Endothelial cell (in vitro differentiated cells): ENCODE measurements at regions not wholly inside any gene's neighbourhood (a gene's known extent, or its start where the extent isn't known, plus 50 kb on each side); places are given as distances from the start of the nearest gene placed in this dataset.

Source experiments
- DNase-seq: peaks from one replicate; pipeline ENCODE4 v3.0.0; 2021; ENCODE audit warnings: low spot score
- H3K27ac Mint-ChIP-seq: one replicate; pipeline ENCODE4 v1.8.0; 2021; ENCODE audit warnings: mixed read lengths, inconsistent platforms; ENCODE audit not compliant: unreplicated experiment
- H3K27me3 Mint-ChIP-seq: one replicate; pipeline ENCODE4 v1.8.0; 2021; ENCODE audit warnings: mild to moderate bottlenecking, moderate library complexity, mixed read lengths, inconsistent platforms; ENCODE audit not compliant: unreplicated experiment
- H3K36me3 Mint-ChIP-seq: one replicate; pipeline ENCODE4 v1.8.0; 2021; ENCODE audit warnings: mild to moderate bottlenecking, low read depth, mixed read lengths, inconsistent platforms; ENCODE audit not compliant: unreplicated experiment
- H3K4me1 Mint-ChIP-seq: one replicate; pipeline ENCODE4 v1.8.0; 2021; ENCODE audit warnings: mild to moderate bottlenecking, mixed read lengths, inconsistent platforms; ENCODE audit not compliant: unreplicated experiment
- H3K4me3 Mint-ChIP-seq: one replicate; pipeline ENCODE4 v1.8.0; 2021; ENCODE audit warnings: mild to moderate bottlenecking, mixed read lengths, inconsistent platforms; ENCODE audit not compliant: unreplicated experiment
- H3K9me3 Mint-ChIP-seq: one replicate; pipeline ENCODE4 v1.8.0; 2021; ENCODE audit warnings: mixed read lengths, inconsistent platforms; ENCODE audit not compliant: unreplicated experiment
- CTCF ChIP-seq: fragments of 200-600 bp; sonication (generic); IDR thresholded peaks from one replicate; pipeline ENCODE4 v1.5.0; 2021; ENCODE audit warnings: antibody characterized with exemption; ENCODE audit not compliant: unreplicated experiment

DNA sequence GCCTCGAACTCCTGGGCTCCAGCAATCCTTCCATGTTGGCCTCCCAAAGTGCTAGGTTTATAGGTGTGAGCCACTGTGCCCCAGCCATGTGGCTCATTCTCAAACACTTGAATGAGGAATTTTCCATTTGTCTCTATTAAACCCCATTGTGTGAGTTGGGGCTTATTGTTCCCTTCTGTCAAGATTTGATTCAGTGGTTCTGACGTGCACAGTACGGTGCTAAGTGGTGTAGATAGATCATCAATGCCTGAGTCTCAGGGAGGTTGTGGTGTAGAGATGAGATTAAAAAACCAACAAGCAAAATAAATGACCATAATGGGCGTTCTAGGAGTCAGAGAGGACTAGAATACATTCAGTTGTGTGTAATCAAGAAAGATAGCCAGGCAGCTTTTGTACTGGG is 335.6 kb downstream of the PRL start:
- no peak for TF ChIP-seq CTCF
- peaks cover 7% of the 10 kb centered on the region for H3K27me3 Mint-ChIP-seq
- H3K36me3 Mint-ChIP-seq: peaks cover 12% of the 10 kb centered on the region
- no peak for DNase-seq
- no peaks in the 10 kb centered on the region for H3K9me3 Mint-ChIP-seq
- no peak overlapping the region for H3K4me3 Mint-ChIP-seq
- peaks cover 24% of the 10 kb centered on the region for H3K4me1 Mint-ChIP-seq
- H3K27ac Mint-ChIP-seq: no peak overlapping the region

GRCh38 chr6:21965016-21965415 is 331.8 kb downstream of the PRL start:
- no peak for DNase-seq
- Mint-ChIP-seq H3K4me1 (peaks cover 25% of the 10 kb centered on the region), H3K27me3 (peaks cover 3% of the 10 kb centered on the region), H3K36me3 (no peaks in the 10 kb centered on the region), H3K4me3 (no peak overlapping the region), H3K27ac (peak overlapping the region; percentile 57), H3K9me3 (no peaks in the 10 kb centered on the region)
- TF ChIP-seq CTCF: no peak

- peaks cover 32% of the 10 kb centered on the region for H3K4me1 Mint-ChIP-seq
- H3K4me3 Mint-ChIP-seq: no peak overlapping the region
- DNase-seq: no peak
- TF ChIP-seq CTCF: no peak
- H3K9me3 Mint-ChIP-seq: no peaks in the 10 kb centered on the region
- peaks cover 3% of the 10 kb centered on the region for H3K27me3 Mint-ChIP-seq
- no peaks in the 10 kb centered on the region for H3K36me3 Mint-ChIP-seq
- H3K27ac Mint-ChIP-seq: no peak overlapping the region
Measured at GRCh38 chr6:21965953-21966539, 330.8 kb downstream of the PRL start.

DNA sequence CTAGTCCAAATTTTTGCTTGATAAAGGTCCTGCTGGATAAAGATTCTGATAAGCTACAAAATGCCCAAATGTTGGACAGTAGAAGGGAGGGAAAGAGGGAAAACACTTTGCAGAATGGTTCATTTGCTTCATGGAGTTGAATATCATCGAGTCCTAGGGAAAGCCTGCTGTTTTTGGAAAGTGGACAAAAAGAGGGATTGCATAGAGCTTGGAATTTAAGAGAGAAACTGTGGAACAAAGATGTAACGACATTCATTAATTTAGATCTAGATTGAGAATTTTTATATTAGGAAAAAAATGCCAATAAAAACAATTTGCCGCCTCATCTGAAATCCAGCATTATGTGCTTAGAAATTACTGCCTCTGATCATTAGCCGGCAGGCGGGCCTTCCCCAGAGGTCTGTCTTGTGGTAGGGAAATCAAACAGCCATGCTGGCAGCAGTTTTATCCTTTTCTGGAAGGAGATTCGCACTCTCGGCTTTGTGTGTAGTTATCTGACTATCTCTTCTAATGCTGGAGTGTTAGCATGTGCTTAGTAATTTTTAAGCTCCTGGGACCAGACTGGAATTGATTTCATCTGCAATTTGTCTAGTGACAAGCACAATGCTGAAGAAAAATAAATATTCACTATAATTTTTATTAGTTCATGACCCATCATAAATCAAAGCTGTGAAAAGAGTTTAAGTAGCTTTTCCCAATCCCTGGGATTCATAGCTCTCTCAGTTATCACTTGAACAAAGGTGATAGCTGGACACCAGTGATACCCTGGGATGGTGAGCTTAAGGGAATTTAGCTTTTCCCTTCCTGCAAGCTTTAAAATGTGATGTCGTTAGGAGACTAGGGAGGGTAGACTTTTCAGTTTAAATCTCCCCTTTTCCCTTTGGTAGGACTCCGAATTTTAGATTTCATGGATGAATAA is 329.5 kb downstream of the PRL start:
- no peak for DNase-seq
- no peak overlapping the region for H3K27ac Mint-ChIP-seq
- peaks cover 3% of the 10 kb centered on the region for H3K27me3 Mint-ChIP-seq
- peaks cover 38% of the 10 kb centered on the region for H3K4me1 Mint-ChIP-seq
- no peak for TF ChIP-seq CTCF
- no peaks in the 10 kb centered on the region for H3K36me3 Mint-ChIP-seq
- H3K9me3 Mint-ChIP-seq: no peaks in the 10 kb centered on the region
- no peak overlapping the region for H3K4me3 Mint-ChIP-seq

- H3K4me3 Mint-ChIP-seq: no peak overlapping the region
- no peak overlapping the region for H3K27ac Mint-ChIP-seq
- peaks cover 3% of the 10 kb centered on the region for H3K27me3 Mint-ChIP-seq
- no peak for DNase-seq
- H3K4me1 Mint-ChIP-seq: peaks cover 38% of the 10 kb centered on the region
- no peaks in the 10 kb centered on the region for H3K9me3 Mint-ChIP-seq
- no peaks in the 10 kb centered on the region for H3K36me3 Mint-ChIP-seq
- no peak for TF ChIP-seq CTCF
Measured at GRCh38 chr6:21968411-21968810, 328.4 kb downstream of the PRL start.
